IMR-90 (cell line): ENCODE measurements at regions not wholly inside any gene's neighbourhood (a gene's known extent, or its start where the extent isn't known, plus 50 kb on each side); places are given as distances from the start of the nearest gene placed in this dataset.

ENCODE experiments used
- ATAC-seq: fragments of 200-7000 bp; cut with Tn5 transposase; 2 replicates; pipeline ENCODE4 v1.9.1; 2020; ENCODE audit warnings: low read depth, mild to moderate bottlenecking, moderate library complexity
- BruUV-seq: library from RNA; stranded (reverse); fragments of 400-500 nt; replicated peaks from 2 replicates; lab custom pipeline; 2021; lab: Mats Ljungman, UMichigan
- CTCF ChIA-PET: fragments of 300-600 bp; formaldehyde crosslinking; extraction: SDS; loops from one replicate; lab custom pipeline; 2021; ENCODE audit warnings: antibody characterized with exemption; lab: Yijun Ruan, JAX
- POLR2A ChIA-PET: fragments of 300-600 bp; sonication (Branson Sonifier 250); formaldehyde crosslinking; loops from one replicate; lab custom pipeline; 2022; ENCODE audit warnings: antibody characterized with exemption; ENCODE audit not compliant: unreplicated experiment; lab: Charles Lee
- DNase-seq: peaks from one replicate; pipeline ENCODE4 v3.0.0; 2013
- H2AFZ ChIP-seq: replicated peaks from 2 replicates; pipeline ENCODE3; 2013; ENCODE audit warnings: low read length, mild to moderate bottlenecking; ENCODE audit not compliant: poor library complexity
- H2AK5ac ChIP-seq: 2 replicates; pipeline ENCODE4 v1.6.1; 2013; ENCODE audit warnings: low read depth, low read length, inconsistent platforms
- H2AK9ac ChIP-seq: replicated peaks from 2 replicates; pipeline ENCODE3; 2013; ENCODE audit warnings: mild to moderate bottlenecking, low read depth, low read length, moderate library complexity; ENCODE audit not compliant: poor library complexity
- H2BK120ac ChIP-seq: 2 replicates; pipeline ENCODE4 v1.6.1; 2013; ENCODE audit warnings: low read depth, low read length, inconsistent platforms
- H2BK15ac ChIP-seq: 3 replicates; pipeline ENCODE4 v1.6.1; 2013; ENCODE audit warnings: low read depth, low read length, inconsistent platforms
- H2BK20ac ChIP-seq: 2 replicates; pipeline ENCODE4 v1.6.1; 2013; ENCODE audit warnings: low read depth, mild to moderate bottlenecking, inconsistent platforms, low read length, moderate library complexity
- H2BK5ac ChIP-seq: 2 replicates; pipeline ENCODE4 v1.6.1; 2013; ENCODE audit warnings: mild to moderate bottlenecking, low read depth, low read length, inconsistent platforms; ENCODE audit not compliant: poor library complexity, severe bottlenecking
- H3K14ac ChIP-seq: replicated peaks from 2 replicates; pipeline ENCODE4 v1.6.1; 2013; ENCODE audit warnings: low read depth, low read length, inconsistent platforms
- H3K18ac ChIP-seq: 2 replicates; pipeline ENCODE4 v1.6.1; 2013; ENCODE audit warnings: low read depth, low read length, control low read depth
- H3K23ac ChIP-seq: 2 replicates; pipeline ENCODE4 v1.6.1; 2013; ENCODE audit warnings: low read depth, low read length, inconsistent platforms
- H3K27ac ChIP-seq: 2 replicates; pipeline ENCODE4 v1.5.1; 2013; ENCODE audit warnings: mild to moderate bottlenecking, control low read depth, low read length; ENCODE audit not compliant: insufficient read depth
- H3K27me3 ChIP-seq: 2 replicates; pipeline ENCODE4 v1.6.1; 2013; ENCODE audit warnings: low read length; ENCODE audit not compliant: control insufficient read depth, insufficient read depth
- H3K36me3 ChIP-seq: 2 replicates; pipeline ENCODE4 v1.6.1; 2013; ENCODE audit warnings: low read length, mixed read lengths; ENCODE audit not compliant: control insufficient read depth, insufficient read depth
- H3K4ac ChIP-seq: 2 replicates; pipeline ENCODE4 v1.6.1; 2013; ENCODE audit warnings: low read depth, low read length, inconsistent platforms
- H3K4me1 ChIP-seq: 2 replicates; pipeline ENCODE4 v1.6.1; 2013; ENCODE audit warnings: low read length, mixed read lengths; ENCODE audit not compliant: control insufficient read depth, insufficient read depth
- H3K4me2 ChIP-seq: 2 replicates; pipeline ENCODE4 v1.6.1; 2013; ENCODE audit warnings: low read depth, mild to moderate bottlenecking, control low read depth, low read length, moderate library complexity
- H3K4me3 ChIP-seq: 2 replicates; pipeline ENCODE4 v1.5.1; 2013; ENCODE audit warnings: low read depth, mild to moderate bottlenecking, control low read depth, low read length, moderate library complexity; ENCODE audit not compliant: insufficient read depth
- H3K56ac ChIP-seq: 2 replicates; pipeline ENCODE4 v1.6.1; 2013; ENCODE audit warnings: low read length, inconsistent platforms; ENCODE audit not compliant: insufficient read depth; ENCODE audit errors: extremely low read depth
- H3K79me1 ChIP-seq, 2 experiments: 2 replicates each; pipeline ENCODE4 v1.6.1; 2013; ENCODE audit warnings: low read length in 2 of 2, inconsistent platforms in 1 of 2, low read depth in 1 of 2
- H3K9ac ChIP-seq: 2 replicates; pipeline ENCODE4 v1.6.1; 2013; ENCODE audit warnings: low read depth, low read length, control low read depth
- H3K9me1 ChIP-seq: 2 replicates; pipeline ENCODE4 v1.6.1; 2013; ENCODE audit warnings: low read length, inconsistent platforms; ENCODE audit not compliant: insufficient read depth
- H3K9me3 ChIP-seq: 2 replicates; pipeline ENCODE4 v1.6.1; 2013; ENCODE audit warnings: low read length; ENCODE audit not compliant: control insufficient read depth, insufficient read depth
- H4K20me1 ChIP-seq: 2 replicates; pipeline ENCODE4 v1.6.1; 2013; ENCODE audit warnings: low read length, inconsistent platforms; ENCODE audit not compliant: insufficient read depth
- H4K5ac ChIP-seq: 2 replicates; pipeline ENCODE4 v1.6.1; 2013; ENCODE audit warnings: mild to moderate bottlenecking, low read depth, low read length, control low read depth
- H4K8ac ChIP-seq, 2 experiments: 2 replicates each; pipeline ENCODE4 v1.6.1; 2013; ENCODE audit warnings: low read depth in 2 of 2, low read length in 2 of 2, control low read depth in 1 of 2, inconsistent platforms in 1 of 2
- H4K91ac ChIP-seq: 2 replicates; pipeline ENCODE4 v1.6.1; 2013; ENCODE audit warnings: low read depth, low read length, inconsistent platforms; ENCODE audit not compliant: insufficient read depth
- FOS ChIP-seq: fragments of 150-350 bp; IDR thresholded peaks from 2 replicates; pipeline ENCODE4 v1.6.1; 2016; ENCODE audit warnings: low read depth, low read length
- WGBS, 2 experiments: methylation state at CpG; one replicate each; pipeline versions ENCODE4 v1.1.5 to v1.1.7; 2013; ENCODE audit warnings: missing lambda C conversion rate in 2 of 2; ENCODE audit not compliant: insufficient read length in 1 of 2; ENCODE audit errors: extremely low coverage in 2 of 2; 5-methylcytosine and 5-hydroxymethylcytosine counted together
- dilution Hi-C: fragments of 300-500 bp; cut with HindIII; formaldehyde crosslinking; loops from one replicate; pipeline ENCODE4 v1.14.3; 2018; ENCODE audit warnings: low sequenced_read_pairs; ENCODE audit not compliant: unreplicated experiment
- in situ Hi-C: fragments of 300-500 bp; cut with MboI; formaldehyde crosslinking; loops from 3 replicates; pipeline ENCODE4 v1.14.3; 2019; ENCODE audit warnings: low sequenced_read_pairs, inconsistent platforms, mixed read lengths
- intact Hi-C: fragments of 100-400 bp; cut with micrococcal nuclease; formaldehyde crosslinking; loops from 2 replicates; pipeline ENCODE4 v1.10.0; 2022

GRCh38 chr6:141141870-141142269, 990.9 kb upstream of the GJE1 start:
- in situ Hi-C loops (no loop called here), dilution Hi-C loops (no loop called here), intact Hi-C loops (no loop called here)
- H2AK9ac ChIP-seq, result no peak overlapping the region
- no peak overlapping the region for H2BK15ac ChIP-seq
- no TSS peak for BruUV-seq
- no peak overlapping the region for H2AFZ ChIP-seq
- no peak overlapping the region for H3K18ac ChIP-seq
- no peak overlapping the region for H3K23ac ChIP-seq
- no peaks in the 10 kb centered on the region for H3K9me1 ChIP-seq
- CTCF ChIA-PET, result no interaction called here
- no peak for DNase-seq
- no peak overlapping the region for H4K91ac ChIP-seq
- no peak overlapping the region for H3K14ac ChIP-seq
- POLR2A ChIA-PET, result no interaction called here
- H2BK5ac ChIP-seq, result no peak overlapping the region
- no peak overlapping the region for H2AK5ac ChIP-seq
- H4K20me1 ChIP-seq, result no peaks in the 10 kb centered on the region
- H2BK120ac ChIP-seq, result no peak overlapping the region
- no peak overlapping the region for H3K4ac ChIP-seq
- H3K9ac ChIP-seq, result no peak overlapping the region
- H3K36me3 ChIP-seq, result no peaks in the 10 kb centered on the region
- H3K79me1 ChIP-seq, result no peaks in the 10 kb centered on the region
- H3K4me3 ChIP-seq, result no peak overlapping the region
- no peak for TF ChIP-seq FOS
- H4K5ac ChIP-seq, result no peak overlapping the region
- H4K8ac ChIP-seq, result no peak overlapping the region
- H3K27me3 ChIP-seq, result no peaks in the 10 kb centered on the region
- no peak overlapping the region for H2BK20ac ChIP-seq
- no peak overlapping the region for H3K56ac ChIP-seq
- H3K9me3 ChIP-seq, result no peaks in the 10 kb centered on the region
- no peak overlapping the region for H3K27ac ChIP-seq
- ATAC-seq, result no peak
- H3K4me2 ChIP-seq, result no peak overlapping the region
- H3K4me1 ChIP-seq, result no peaks in the 10 kb centered on the region
- WGBS, 2 experiments, result no CpG with 5 or more reads among the region's 2 CpGs
